Type B pancreatic cell (in vitro differentiated cells): ENCODE measurements at regions not wholly inside any gene's neighbourhood (a gene's known extent, or its start where the extent isn't known, plus 50 kb on each side); places are given as distances from the start of the nearest gene placed in this dataset.

ENCODE experiments used
- DNase-seq: peaks from one replicate; pipeline ENCODE4 v3.0.0; 2021; ENCODE audit warnings: mixed read lengths; ENCODE audit not compliant: unreplicated experiment; ENCODE audit errors: extremely low spot score
- H3K27ac Mint-ChIP-seq: 2 replicates; pipeline ENCODE4 v1.8.0; 2021; ENCODE audit warnings: mild to moderate bottlenecking, mixed read lengths
- H3K27me3 Mint-ChIP-seq: 2 replicates; pipeline ENCODE4 v1.8.0; 2021; ENCODE audit warnings: mixed read lengths
- H3K36me3 Mint-ChIP-seq: 2 replicates; pipeline ENCODE4 v1.8.0; 2021; ENCODE audit warnings: mixed read lengths
- H3K4me1 Mint-ChIP-seq: one replicate; pipeline ENCODE4 v1.8.0; 2021; ENCODE audit warnings: mixed read lengths; ENCODE audit not compliant: unreplicated experiment
- H3K4me3 Mint-ChIP-seq: 2 replicates; pipeline ENCODE4 v1.8.0; 2021; ENCODE audit warnings: mild to moderate bottlenecking, mixed read lengths
- H3K9me3 Mint-ChIP-seq: 2 replicates; pipeline ENCODE4 v1.8.0; 2021; ENCODE audit warnings: mixed read lengths
- CTCF ChIP-seq: fragments of 200-600 bp; sonication (generic); conservative IDR thresholded peaks from 2 replicates; pipeline ENCODE4 v1.5.0; 2021; ENCODE audit warnings: antibody characterized with exemption, mild to moderate bottlenecking

GRCh38 chr15:95091444-95091843 lies 860.1 kb downstream of the MCTP2 start:
- H3K4me3 Mint-ChIP-seq = no peak overlapping the region
- DNase-seq = no peak

DNA sequence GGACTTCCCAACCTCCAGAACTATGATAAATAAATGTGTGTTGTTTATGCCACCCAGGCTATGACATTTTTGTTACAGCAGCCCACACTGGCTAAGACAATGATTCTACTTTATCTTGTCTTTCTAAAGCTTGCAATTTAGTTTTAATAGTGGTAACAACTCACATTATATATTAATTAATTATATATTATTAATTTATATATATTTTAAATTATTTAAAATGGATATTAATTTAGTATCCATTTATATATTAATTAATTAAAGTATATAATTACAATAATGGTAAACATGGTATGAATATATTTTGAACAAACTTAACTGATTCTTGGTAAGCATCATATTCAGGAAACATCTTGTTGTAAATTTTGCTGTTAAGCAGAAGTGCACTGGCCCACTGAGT lies 863.9 kb downstream of the MCTP2 start:
- H3K9me3 Mint-ChIP-seq = peaks cover 5% of the 10 kb centered on the region
- DNase-seq = no peak
- TF ChIP-seq CTCF = no peak
- no peak overlapping the region for H3K27ac Mint-ChIP-seq
- H3K36me3 Mint-ChIP-seq = no peaks in the 10 kb centered on the region
- H3K27me3 Mint-ChIP-seq = no peaks in the 10 kb centered on the region
- no peak overlapping the region for H3K4me3 Mint-ChIP-seq
- no peaks in the 10 kb centered on the region for H3K4me1 Mint-ChIP-seq

More at GRCh38 chr15:95091444-95091843, 860.1 kb downstream of the MCTP2 start:
- Mint-ChIP-seq H3K27me3 (no peaks in the 10 kb centered on the region), H3K36me3 (no peaks in the 10 kb centered on the region), H3K4me1 (peaks cover 8% of the 10 kb centered on the region), H3K9me3 (peaks cover 5% of the 10 kb centered on the region), H3K27ac (no peak overlapping the region)
- TF ChIP-seq CTCF = no peak

DNA sequence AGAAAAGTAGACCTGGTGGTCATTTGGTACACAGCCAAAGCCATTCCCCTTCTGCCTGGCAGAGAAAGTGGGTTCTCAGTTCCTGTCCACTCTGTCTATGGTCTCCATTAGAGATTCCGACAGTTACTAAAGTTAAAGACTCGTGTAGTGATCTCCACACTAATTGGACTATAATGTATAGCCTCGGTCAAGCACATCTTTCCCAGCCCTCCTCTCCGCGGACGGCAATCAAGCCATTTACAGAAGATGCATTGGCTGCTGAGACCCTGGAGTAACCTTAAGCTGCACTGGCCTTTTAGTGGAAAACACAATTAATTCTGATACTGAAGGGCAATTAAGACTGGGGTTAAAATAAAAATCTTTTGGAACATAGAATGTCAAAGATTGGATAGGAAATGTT lies 865.3 kb downstream of the MCTP2 start:
- TF ChIP-seq CTCF = no peak
- Mint-ChIP-seq H3K27ac (no peak overlapping the region), H3K27me3 (no peaks in the 10 kb centered on the region), H3K4me3 (no peak overlapping the region), H3K36me3 (no peaks in the 10 kb centered on the region), H3K9me3 (peaks cover 5% of the 10 kb centered on the region), H3K4me1 (no peaks in the 10 kb centered on the region)
- no peak for DNase-seq

DNA sequence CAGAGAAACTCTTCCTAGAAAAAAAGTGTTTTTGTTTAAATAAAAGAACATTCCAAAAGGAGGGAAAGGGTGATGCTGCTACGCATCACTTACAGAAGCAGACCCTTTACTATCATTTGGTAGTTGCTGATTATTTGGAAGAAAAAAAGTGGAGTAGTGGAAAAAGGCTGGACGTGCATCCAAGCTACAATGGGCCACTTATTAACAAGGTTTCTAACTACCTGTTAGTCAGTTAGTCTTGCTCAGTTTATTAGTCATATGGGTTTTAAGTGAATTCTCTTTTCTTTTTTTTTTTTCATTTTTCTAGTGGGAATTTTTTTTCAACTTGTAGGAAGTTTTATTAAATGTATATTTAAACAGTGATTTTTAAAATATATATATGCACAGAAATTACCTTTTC lies 866.0 kb downstream of the MCTP2 start:
- Mint-ChIP-seq H3K4me1 (no peaks in the 10 kb centered on the region), H3K36me3 (no peaks in the 10 kb centered on the region), H3K27me3 (no peaks in the 10 kb centered on the region), H3K27ac (no peak overlapping the region), H3K4me3 (no peak overlapping the region), H3K9me3 (peaks cover 11% of the 10 kb centered on the region)
- DNase-seq = no peak
- TF ChIP-seq CTCF = no peak

- Mint-ChIP-seq H3K36me3 (no peaks in the 10 kb centered on the region), H3K4me3 (no peak overlapping the region), H3K27me3 (no peaks in the 10 kb centered on the region), H3K4me1 (no peaks in the 10 kb centered on the region), H3K27ac (no peak overlapping the region), H3K9me3 (peaks cover 6% of the 10 kb centered on the region)
- no peak for DNase-seq
- no peak for TF ChIP-seq CTCF
Measured at GRCh38 chr15:95105229-95105628, 873.9 kb downstream of the MCTP2 start.

DNA sequence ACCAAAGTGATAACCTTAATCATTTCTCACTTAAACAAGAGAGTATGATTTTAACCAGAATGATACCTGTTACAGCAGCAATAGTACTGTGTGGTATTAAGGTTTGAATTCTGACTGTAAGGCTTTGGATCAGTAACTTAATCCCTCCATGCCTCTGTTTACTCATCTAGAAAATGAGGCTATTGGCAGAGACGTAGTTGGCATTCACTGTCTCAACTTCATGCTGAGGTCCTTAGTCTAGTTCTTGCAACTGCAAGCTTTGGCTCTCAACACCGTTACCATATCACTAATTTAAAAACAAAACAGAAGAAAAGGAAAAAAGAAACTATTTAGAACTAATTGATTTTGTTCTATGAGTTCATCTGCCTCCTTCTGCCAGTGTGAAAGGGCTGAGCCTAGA lies 875.4 kb downstream of the MCTP2 start:
- no peaks in the 10 kb centered on the region for H3K36me3 Mint-ChIP-seq
- no peaks in the 10 kb centered on the region for H3K4me1 Mint-ChIP-seq
- H3K9me3 Mint-ChIP-seq = peaks cover 7% of the 10 kb centered on the region
- no peaks in the 10 kb centered on the region for H3K27me3 Mint-ChIP-seq
- no peak overlapping the region for H3K4me3 Mint-ChIP-seq
- no peak overlapping the region for H3K27ac Mint-ChIP-seq
- no peak for TF ChIP-seq CTCF
- DNase-seq = no peak
